Right atrium auricular region (tissue), 2 donors: ENCODE measurements at regions not wholly inside any gene's neighbourhood (a gene's known extent, or its start where the extent isn't known, plus 50 kb on each side); places are given as distances from the start of the nearest gene placed in this dataset.

ENCODE experiments used
- DNase-seq: peaks from one replicate; pipeline ENCODE4 v3.0.0-alpha.2; 2019; ENCODE audit warnings: low spot score
- H3K27ac ChIP-seq, 2 donors: fragments of 200-600 bp; sonication (generic); 1 replicate in 1 of 2; 2 replicates in 1 of 2; pipeline ENCODE4 v1.5.1; 2016 to 2019
- H3K27me3 ChIP-seq, 2 donors: fragments of 200-600 bp; sonication (generic); one replicate each; pipeline versions ENCODE4 v1.5.1 to v1.6.0; 2017 to 2019
- H3K36me3 ChIP-seq: fragments of 200-600 bp; sonication (generic); one replicate; pipeline ENCODE4 v1.5.1; 2016
- H3K4me1 ChIP-seq, 2 donors: fragments of 200-600 bp; sonication (generic); one replicate each; pipeline versions ENCODE4 v1.5.1 to v1.6.0; 2017 to 2019
- H3K4me3 ChIP-seq, 2 donors: fragments of 200-600 bp; sonication (generic); 1 replicate in 1 of 2; 2 replicates in 1 of 2; pipeline ENCODE4 v1.5.1; 2017 to 2019; ENCODE audit warnings: mild to moderate bottlenecking in 1 of 2, moderate library complexity in 1 of 2
- H3K9me3 ChIP-seq, 2 donors: fragments of 200-600 bp; sonication (generic); one replicate each; pipeline ENCODE4 v1.5.1; 2019
- CTCF ChIP-seq, 2 donors: fragments of 200-600 bp; sonication (generic); IDR thresholded peaks; one replicate each; pipeline ENCODE4 v1.5.1; 2019; ENCODE audit warnings: antibody characterized with exemption in 2 of 2

- Histone ChIP-seq H3K27ac (no peak overlapping the region), H3K36me3 (no peaks in the 10 kb centered on the region), H3K4me1 (no peaks in the 10 kb centered on the region), H3K27me3 (no peaks in the 10 kb centered on the region), H3K9me3 (no peaks in the 10 kb centered on the region), H3K4me3 (no peak overlapping the region)
- no peak for DNase-seq
- TF ChIP-seq CTCF (IDR thresholded peaks at IDR 0.05): no peak
Measured at GRCh38 chr9:28923351-28923750, 1350.1 kb upstream of the C9orf72 start.

GRCh38 chr9:28925157-28925556, 1351.9 kb upstream of the C9orf72 start:
- DNase-seq: no peak
- H3K9me3 ChIP-seq: no peaks in the 10 kb centered on the region
- no peaks in the 10 kb centered on the region for H3K4me1 ChIP-seq
- no peaks in the 10 kb centered on the region for H3K27me3 ChIP-seq
- no peak for TF ChIP-seq CTCF (IDR thresholded peaks at IDR 0.05)
- H3K4me3 ChIP-seq: no peak overlapping the region
- H3K27ac ChIP-seq: no peak overlapping the region
- H3K36me3 ChIP-seq: no peaks in the 10 kb centered on the region

GRCh38 chr9:28926306-28926705, 1353.0 kb upstream of the C9orf72 start:
- no peak for TF ChIP-seq CTCF (IDR thresholded peaks at IDR 0.05)
- H3K4me1 ChIP-seq: no peaks in the 10 kb centered on the region
- no peak for DNase-seq
- H3K9me3 ChIP-seq: no peaks in the 10 kb centered on the region
- no peak overlapping the region for H3K27ac ChIP-seq
- no peaks in the 10 kb centered on the region for H3K27me3 ChIP-seq
- no peak overlapping the region for H3K4me3 ChIP-seq
- no peaks in the 10 kb centered on the region for H3K36me3 ChIP-seq

GRCh38 chr9:28927691-28928090, 1354.4 kb upstream of the C9orf72 start:
- no peak for DNase-seq
- Histone ChIP-seq H3K4me1 (no peaks in the 10 kb centered on the region), H3K4me3 (no peak overlapping the region), H3K9me3 (no peaks in the 10 kb centered on the region), H3K27ac (no peak overlapping the region), H3K36me3 (no peaks in the 10 kb centered on the region), H3K27me3 (no peaks in the 10 kb centered on the region)
- no peak for TF ChIP-seq CTCF (IDR thresholded peaks at IDR 0.05)

GRCh38 chr9:28929433-28929832, 1356.2 kb upstream of the C9orf72 start:
- Histone ChIP-seq H3K9me3 (no peaks in the 10 kb centered on the region), H3K4me3 (no peak overlapping the region), H3K27me3 (no peaks in the 10 kb centered on the region), H3K36me3 (no peaks in the 10 kb centered on the region), H3K27ac (no peak overlapping the region), H3K4me1 (no peaks in the 10 kb centered on the region)
- DNase-seq: no peak
- TF ChIP-seq CTCF (IDR thresholded peaks at IDR 0.05): no peak

GRCh38 chr9:28930766-28931165, 1357.5 kb upstream of the C9orf72 start:
- Histone ChIP-seq H3K4me1 (no peaks in the 10 kb centered on the region), H3K27ac (no peak overlapping the region), H3K27me3 (no peaks in the 10 kb centered on the region), H3K4me3 (no peak overlapping the region), H3K36me3 (no peaks in the 10 kb centered on the region), H3K9me3 (no peaks in the 10 kb centered on the region)
- DNase-seq: no peak
- TF ChIP-seq CTCF (IDR thresholded peaks at IDR 0.05): no peak
